PC-3 (cell line): ENCODE measurements at regions not wholly inside any gene's neighbourhood (a gene's known extent, or its start where the extent isn't known, plus 50 kb on each side); places are given as distances from the start of the nearest gene placed in this dataset.

ENCODE experiments used
- CTCF ChIP-seq: fragments of 300-600 bp; sonication (generic); conservative IDR thresholded peaks from 2 replicates; pipeline ENCODE4 v1.5.1; 2017; ENCODE audit warnings: antibody characterized with exemption, low read depth, mild to moderate bottlenecking, low read length
- EZH2 ChIP-seq: fragments of 300-600 bp; sonication (generic); IDR thresholded peaks from one replicate; pipeline ENCODE4 v1.6.1; 2017; ENCODE audit warnings: antibody characterized with exemption, mild to moderate bottlenecking, low read length; ENCODE audit not compliant: unreplicated experiment
- EZH2phosphoT487 ChIP-seq: fragments of 300-600 bp; sonication (generic); IDR thresholded peaks from 2 replicates; pipeline ENCODE4 v1.6.1; 2018; ENCODE audit warnings: mild to moderate bottlenecking, antibody characterized with exemption, low read length, borderline replicate concordance

GRCh38 chr3:130627143-130627855, 110.3 kb downstream of the COL6A6 start:
- TF ChIP-seq EZH2 (no peak), CTCF (no peak), EZH2phosphoT487 (no peak)
